SH-SY5Y (cell line): ENCODE measurements at regions not wholly inside any gene's neighbourhood (a gene's known extent, or its start where the extent isn't known, plus 50 kb on each side); places are given as distances from the start of the nearest gene placed in this dataset.

Experiments used
- GATA2 ChIP-seq: IDR thresholded peaks from 2 replicates; pipeline ENCODE4 v1.6.1; 2011; ENCODE audit warnings: mild to moderate bottlenecking, low read depth, low read length
- GATA3 ChIP-seq: IDR thresholded peaks from 2 replicates; pipeline ENCODE4 v1.6.1; 2011; ENCODE audit warnings: low read depth, mild to moderate bottlenecking, low read length, moderate library complexity

DNA sequence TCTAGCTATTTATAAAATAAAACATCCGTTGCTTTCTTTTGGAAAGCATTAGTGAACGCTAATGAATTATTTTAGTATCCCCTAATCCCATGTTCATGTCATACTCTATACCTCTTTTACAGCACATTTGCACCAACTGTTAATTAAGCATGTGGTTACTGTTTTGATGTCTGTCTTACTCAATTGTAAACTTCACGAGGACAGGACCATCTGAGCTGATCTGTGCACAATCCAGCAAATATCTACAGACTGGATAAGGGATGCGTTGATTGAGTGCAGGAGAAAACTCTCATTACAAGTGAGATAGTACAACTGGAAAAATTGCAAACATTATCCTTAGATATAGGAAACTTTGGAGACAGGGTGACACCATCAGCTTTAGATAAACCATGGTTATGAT, 201.1 kb downstream of the PCDH20 start:
- no peak for TF ChIP-seq GATA2
- no peak for TF ChIP-seq GATA3
